HEK293 (cell line): ENCODE measurements at regions not wholly inside any gene's neighbourhood (a gene's known extent, or its start where the extent isn't known, plus 50 kb on each side); places are given as distances from the start of the nearest gene placed in this dataset.
"Not testable (repeated sequence)": the region's sequence is repeated elsewhere in the genome, so short reads cannot be mapped to it uniquely, and the experiment has no call there.

ENCODE experiments used
- CTCF ChIA-PET: fragments of 350-600 bp; formaldehyde crosslinking; extraction: SDS; loops from one replicate; lab custom pipeline; 2021; ENCODE audit warnings: antibody characterized with exemption; lab: Yijun Ruan, JAX
- POLR2A ChIA-PET: fragments of 300-600 bp; formaldehyde crosslinking; extraction: SDS; loops from one replicate; lab custom pipeline; 2020; ENCODE audit warnings: antibody characterized with exemption, inconsistent platforms; lab: Yijun Ruan, JAX
- H3K27ac ChIP-seq: fragments of 200-500 bp; sonication (Bioruptor generic); 2 replicates; pipeline ENCODE4 v1.5.1; 2014; ENCODE audit warnings: low read depth, low read length, control low read depth, inconsistent platforms; ENCODE audit errors: extremely low read depth
- H3K36me3 ChIP-seq, 2 experiments: fragments of 200-500 bp in 1 of 2; sonication (Bioruptor generic) in 1 of 2; 1 replicate in 1 of 2; 2 replicates in 1 of 2; pipeline ENCODE4 v1.5.1; 2014 to 2017; ENCODE audit warnings: inconsistent platforms in 2 of 2, low read length in 2 of 2; ENCODE audit not compliant: control insufficient read depth in 2 of 2, insufficient read depth in 1 of 2
- H3K4me1 ChIP-seq: fragments of 200-500 bp; sonication (Bioruptor generic); 2 replicates; pipeline ENCODE4 v1.5.1; 2014; ENCODE audit warnings: mild to moderate bottlenecking, low read length, inconsistent platforms; ENCODE audit not compliant: control insufficient read depth, insufficient read depth
- H3K4me3 ChIP-seq: 2 replicates; pipeline ENCODE4 v1.5.1; 2011; ENCODE audit warnings: low read depth, mild to moderate bottlenecking, control low read depth, low read length, moderate library complexity
- H3K9me3 ChIP-seq: fragments of 200-500 bp; sonication (Bioruptor generic); 2 replicates; pipeline ENCODE4 v1.5.1; 2014; ENCODE audit warnings: low read depth, low read length, inconsistent platforms; ENCODE audit not compliant: control insufficient read depth, insufficient read depth
- KLF8 ChIP-seq: fragments of 450-650 bp; formaldehyde crosslinking; IDR thresholded peaks from 2 replicates; pipeline ENCODE4 v1.5.1; 2016; ENCODE audit warnings: missing biosample characterization, missing genetic modification characterization
- RBAK ChIP-seq: fragments of 450-650 bp; formaldehyde crosslinking; IDR thresholded peaks from 2 replicates; pipeline ENCODE4 v1.5.1; 2016; ENCODE audit warnings: missing biosample characterization, missing genetic modification characterization
- ZBTB48 ChIP-seq: fragments of 450-650 bp; formaldehyde crosslinking; IDR thresholded peaks from 2 replicates; pipeline ENCODE4 v1.5.1; 2016; ENCODE audit warnings: missing biosample characterization, missing genetic modification characterization
- ZNF2 ChIP-seq: fragments of 450-650 bp; formaldehyde crosslinking; IDR thresholded peaks from 2 replicates; pipeline ENCODE4 v1.5.1; 2016; ENCODE audit warnings: missing biosample characterization, missing genetic modification characterization
- ZNF211 ChIP-seq: fragments of 450-650 bp; formaldehyde crosslinking; IDR thresholded peaks from 2 replicates; pipeline ENCODE4 v1.5.1; 2016; ENCODE audit warnings: low read depth, missing biosample characterization, missing genetic modification characterization
- ZNF23 ChIP-seq: fragments of 450-650 bp; formaldehyde crosslinking; IDR thresholded peaks from 2 replicates; pipeline ENCODE4 v1.5.1; 2016; ENCODE audit warnings: missing biosample characterization, missing genetic modification characterization, borderline replicate concordance
- ZNF529 ChIP-seq: fragments of 450-650 bp; formaldehyde crosslinking; IDR thresholded peaks from 2 replicates; pipeline ENCODE4 v1.5.1; 2017; ENCODE audit warnings: missing genetic modification characterization, missing biosample characterization; ENCODE audit not compliant: insufficient replicate concordance
- ZNF560 ChIP-seq: fragments of 450-650 bp; formaldehyde crosslinking; IDR thresholded peaks from 2 replicates; pipeline ENCODE4 v1.5.1; 2017; ENCODE audit warnings: missing biosample characterization, missing genetic modification characterization, borderline replicate concordance
- ZNF571 ChIP-seq: fragments of 450-650 bp; formaldehyde crosslinking; IDR thresholded peaks from 2 replicates; pipeline ENCODE4 v1.5.0; 2017; ENCODE audit warnings: missing biosample characterization, missing genetic modification characterization
- ZNF626 ChIP-seq: fragments of 450-650 bp; sonication (Bioruptor Pico); formaldehyde crosslinking; IDR thresholded peaks from 2 replicates; pipeline ENCODE4 v1.5.1; 2018; ENCODE audit warnings: missing biosample characterization, missing genetic modification characterization, inconsistent platforms
- ZNF629 ChIP-seq: fragments of 450-650 bp; formaldehyde crosslinking; IDR thresholded peaks from 2 replicates; pipeline ENCODE4 v1.5.1; 2017; ENCODE audit warnings: missing biosample characterization, missing genetic modification characterization
- ZNF658 ChIP-seq: fragments of 450-650 bp; formaldehyde crosslinking; IDR thresholded peaks from 2 replicates; pipeline ENCODE4; 2016; ENCODE audit warnings: missing biosample characterization, missing genetic modification characterization
- ZNF664 ChIP-seq: fragments of 450-650 bp; formaldehyde crosslinking; IDR thresholded peaks from 2 replicates; pipeline ENCODE4 v1.5.1; 2016; ENCODE audit warnings: missing biosample characterization, missing genetic modification characterization
- ZNF670 ChIP-seq: fragments of 450-650 bp; formaldehyde crosslinking; IDR thresholded peaks from 2 replicates; pipeline ENCODE4 v1.5.1; 2016; ENCODE audit warnings: missing biosample characterization, missing genetic modification characterization, low read depth
- ZNF777 ChIP-seq: fragments of 450-650 bp; formaldehyde crosslinking; IDR thresholded peaks from 2 replicates; pipeline ENCODE4 v1.5.1; 2017; ENCODE audit warnings: missing biosample characterization, missing genetic modification characterization, borderline replicate concordance
- ZNF792 ChIP-seq: fragments of 450-650 bp; formaldehyde crosslinking; IDR thresholded peaks from 2 replicates; pipeline ENCODE4 v1.5.1; 2016; ENCODE audit warnings: missing biosample characterization, missing genetic modification characterization
- ZSCAN16 ChIP-seq: fragments of 450-650 bp; formaldehyde crosslinking; IDR thresholded peaks from 2 replicates; pipeline ENCODE4 v1.5.1; 2016; ENCODE audit warnings: missing biosample characterization, missing genetic modification characterization
- TF ChIP-seq, protein P1 (sequence below): fragments of 450-650 bp; formaldehyde crosslinking; IDR thresholded peaks from 2 replicates; pipeline ENCODE4 v1.5.1; 2017; ENCODE audit warnings: missing biosample characterization, missing genetic modification characterization
- TF ChIP-seq, protein P2 (sequence below): fragments of 450-650 bp; formaldehyde crosslinking; IDR thresholded peaks from 2 replicates; pipeline ENCODE4 v1.5.1; 2017; ENCODE audit warnings: missing biosample characterization, missing genetic modification characterization
- TF ChIP-seq, protein P3 (sequence below): fragments of 450-650 bp; formaldehyde crosslinking; IDR thresholded peaks from 2 replicates; pipeline ENCODE4 v1.5.1; 2016; ENCODE audit warnings: missing biosample characterization, missing genetic modification characterization
- TF ChIP-seq, protein P4 (sequence below): fragments of 450-650 bp; formaldehyde crosslinking; IDR thresholded peaks from 2 replicates; pipeline ENCODE4 v1.5.1; 2016; ENCODE audit warnings: missing biosample characterization, missing genetic modification characterization

GRCh38 chr2:37576831-37577230 lies 94.6 kb downstream of the CDC42EP3 start:
- Histone ChIP-seq H3K27ac (no peak overlapping the region), H3K4me3 (no peak overlapping the region), H3K36me3 (no peaks in the 10 kb centered on the region), H3K4me1 (no peaks in the 10 kb centered on the region), H3K9me3 (no peaks in the 10 kb centered on the region)
- ChIA-PET POLR2A (no interaction called here), CTCF (no interaction called here)
- TF ChIP-seq ZNF23 (no peak), ZNF2 (tag by site-specific recombination) (no peak), ZNF629 (tag by site-specific recombination) (no peak), RBAK (no peak), ZNF211 (tag by site-specific recombination) (no peak), ZNF664 (tag by site-specific recombination) (no peak), ZNF777 (tag by site-specific recombination) (no peak)
- TF ChIP-seq, protein P1, sequence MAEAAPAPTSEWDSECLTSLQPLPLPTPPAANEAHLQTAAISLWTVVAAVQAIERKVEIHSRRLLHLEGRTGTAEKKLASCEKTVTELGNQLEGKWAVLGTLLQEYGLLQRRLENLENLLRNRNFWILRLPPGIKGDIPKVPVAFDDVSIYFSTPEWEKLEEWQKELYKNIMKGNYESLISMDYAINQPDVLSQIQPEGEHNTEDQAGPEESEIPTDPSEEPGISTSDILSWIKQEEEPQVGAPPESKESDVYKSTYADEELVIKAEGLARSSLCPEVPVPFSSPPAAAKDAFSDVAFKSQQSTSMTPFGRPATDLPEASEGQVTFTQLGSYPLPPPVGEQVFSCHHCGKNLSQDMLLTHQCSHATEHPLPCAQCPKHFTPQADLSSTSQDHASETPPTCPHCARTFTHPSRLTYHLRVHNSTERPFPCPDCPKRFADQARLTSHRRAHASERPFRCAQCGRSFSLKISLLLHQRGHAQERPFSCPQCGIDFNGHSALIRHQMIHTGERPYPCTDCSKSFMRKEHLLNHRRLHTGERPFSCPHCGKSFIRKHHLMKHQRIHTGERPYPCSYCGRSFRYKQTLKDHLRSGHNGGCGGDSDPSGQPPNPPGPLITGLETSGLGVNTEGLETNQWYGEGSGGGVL: no peak
- TF ChIP-seq, protein P2, sequence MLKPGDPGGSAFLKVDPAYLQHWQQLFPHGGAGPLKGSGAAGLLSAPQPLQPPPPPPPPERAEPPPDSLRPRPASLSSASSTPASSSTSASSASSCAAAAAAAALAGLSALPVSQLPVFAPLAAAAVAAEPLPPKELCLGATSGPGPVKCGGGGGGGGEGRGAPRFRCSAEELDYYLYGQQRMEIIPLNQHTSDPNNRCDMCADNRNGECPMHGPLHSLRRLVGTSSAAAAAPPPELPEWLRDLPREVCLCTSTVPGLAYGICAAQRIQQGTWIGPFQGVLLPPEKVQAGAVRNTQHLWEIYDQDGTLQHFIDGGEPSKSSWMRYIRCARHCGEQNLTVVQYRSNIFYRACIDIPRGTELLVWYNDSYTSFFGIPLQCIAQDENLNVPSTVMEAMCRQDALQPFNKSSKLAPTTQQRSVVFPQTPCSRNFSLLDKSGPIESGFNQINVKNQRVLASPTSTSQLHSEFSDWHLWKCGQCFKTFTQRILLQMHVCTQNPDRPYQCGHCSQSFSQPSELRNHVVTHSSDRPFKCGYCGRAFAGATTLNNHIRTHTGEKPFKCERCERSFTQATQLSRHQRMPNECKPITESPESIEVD (tag by site-specific recombination): no peak

DNA sequence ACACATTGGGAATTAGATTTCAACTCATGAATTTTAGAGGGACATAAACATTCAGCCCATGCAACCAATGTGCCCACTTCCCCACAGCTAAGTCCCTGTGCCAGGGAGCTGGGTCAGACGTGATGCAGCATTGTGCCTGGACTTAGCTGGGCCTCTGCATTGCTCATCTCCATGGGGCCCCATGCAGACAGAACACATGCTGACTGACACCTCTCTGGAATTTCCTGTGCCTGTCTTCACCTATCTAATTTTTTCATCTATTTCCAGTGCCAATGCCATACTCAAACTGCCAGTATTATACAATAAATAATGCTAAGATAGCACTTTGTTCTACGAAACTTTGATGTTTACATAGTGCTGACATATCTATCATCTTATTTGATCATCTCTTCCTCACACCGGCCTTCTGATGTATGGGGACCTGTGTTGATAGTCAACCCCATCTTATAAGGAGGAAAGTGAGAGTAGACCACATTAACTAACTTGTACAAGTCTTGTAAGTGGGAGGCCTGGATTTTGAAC lies 92.2 kb downstream of the CDC42EP3 start:
- no peak for TF ChIP-seq ZNF560 (tag by site-specific recombination)
- TF ChIP-seq ZBTB48: no peak
- no peak for TF ChIP-seq KLF8 (tag by site-specific recombination)
- TF ChIP-seq ZNF529 (tag by site-specific recombination): no peak
- TF ChIP-seq, protein P3, sequence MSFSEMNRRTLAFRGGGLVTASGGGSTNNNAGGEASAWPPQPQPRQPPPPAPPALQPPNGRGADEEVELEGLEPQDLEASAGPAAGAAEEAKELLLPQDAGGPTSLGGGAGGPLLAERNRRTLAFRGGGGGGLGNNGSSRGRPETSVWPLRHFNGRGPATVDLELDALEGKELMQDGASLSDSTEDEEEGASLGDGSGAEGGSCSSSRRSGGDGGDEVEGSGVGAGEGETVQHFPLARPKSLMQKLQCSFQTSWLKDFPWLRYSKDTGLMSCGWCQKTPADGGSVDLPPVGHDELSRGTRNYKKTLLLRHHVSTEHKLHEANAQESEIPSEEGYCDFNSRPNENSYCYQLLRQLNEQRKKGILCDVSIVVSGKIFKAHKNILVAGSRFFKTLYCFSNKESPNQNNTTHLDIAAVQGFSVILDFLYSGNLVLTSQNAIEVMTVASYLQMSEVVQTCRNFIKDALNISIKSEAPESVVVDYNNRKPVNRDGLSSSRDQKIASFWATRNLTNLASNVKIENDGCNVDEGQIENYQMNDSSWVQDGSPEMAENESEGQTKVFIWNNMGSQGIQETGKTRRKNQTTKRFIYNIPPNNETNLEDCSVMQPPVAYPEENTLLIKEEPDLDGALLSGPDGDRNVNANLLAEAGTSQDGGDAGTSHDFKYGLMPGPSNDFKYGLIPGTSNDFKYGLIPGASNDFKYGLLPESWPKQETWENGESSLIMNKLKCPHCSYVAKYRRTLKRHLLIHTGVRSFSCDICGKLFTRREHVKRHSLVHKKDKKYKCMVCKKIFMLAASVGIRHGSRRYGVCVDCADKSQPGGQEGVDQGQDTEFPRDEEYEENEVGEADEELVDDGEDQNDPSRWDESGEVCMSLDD (tag by site-specific recombination): no peak
- no peak for TF ChIP-seq ZNF571 (tag by site-specific recombination)
- no peak for TF ChIP-seq ZSCAN16 (tag by site-specific recombination)
- TF ChIP-seq ZNF626 (tag by site-specific recombination): no peak
- TF ChIP-seq ZNF23: no peak
- no peak for TF ChIP-seq ZNF670 (tag by site-specific recombination)
- TF ChIP-seq, protein P4, sequence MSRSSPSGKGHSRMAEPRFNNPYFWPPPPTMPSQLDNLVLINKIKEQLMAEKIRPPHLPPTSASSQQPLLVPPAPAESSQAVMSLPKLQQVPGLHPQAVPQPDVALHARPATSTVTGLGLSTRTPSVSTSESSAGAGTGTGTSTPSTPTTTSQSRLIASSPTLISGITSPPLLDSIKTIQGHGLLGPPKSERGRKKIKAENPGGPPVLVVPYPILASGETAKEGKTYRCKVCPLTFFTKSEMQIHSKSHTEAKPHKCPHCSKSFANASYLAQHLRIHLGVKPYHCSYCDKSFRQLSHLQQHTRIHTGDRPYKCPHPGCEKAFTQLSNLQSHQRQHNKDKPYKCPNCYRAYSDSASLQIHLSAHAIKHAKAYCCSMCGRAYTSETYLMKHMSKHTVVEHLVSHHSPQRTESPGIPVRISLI (tag by site-specific recombination): no peak
- TF ChIP-seq ZNF658 (tag by site-specific recombination): no peak
- TF ChIP-seq ZNF792 (tag by site-specific recombination): no peak
- TF ChIP-seq ZNF2 (tag by site-specific recombination): no peak
- CTCF ChIA-PET: interaction anchor here (0.7 kb wide), 1 partner anchor 536 kb away, joined by 3 read pairs; no protein-coding TSS in a partner anchor
- POLR2A ChIA-PET: no interaction called here
- H3K27ac ChIP-seq: no peak overlapping the region
- no peak overlapping the region for H3K4me3 ChIP-seq
- H3K4me1 ChIP-seq: no peaks in the 10 kb centered on the region
- H3K36me3 ChIP-seq: no peaks in the 10 kb centered on the region
- no peaks in the 10 kb centered on the region for H3K9me3 ChIP-seq

DNA sequence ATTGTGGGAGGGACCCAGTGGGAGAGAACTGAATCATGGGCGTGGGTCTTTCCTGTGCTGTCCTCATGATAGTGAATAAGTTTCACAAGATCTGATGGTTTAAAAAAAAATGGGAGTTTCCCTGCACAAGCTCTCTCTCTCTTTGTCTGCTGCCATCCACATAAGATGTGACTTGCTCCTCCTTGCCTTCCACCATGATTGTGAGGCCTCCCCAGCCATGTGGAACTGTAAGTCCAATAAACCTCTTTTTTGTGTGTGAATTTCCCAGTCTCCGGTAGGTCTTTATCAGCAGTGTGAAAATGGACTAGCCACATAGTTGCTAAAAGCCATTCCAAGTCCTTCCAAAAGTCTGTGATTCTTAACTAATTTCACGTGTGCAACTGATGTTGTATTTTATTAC lies 91.5 kb downstream of the CDC42EP3 start:
- H3K36me3 ChIP-seq, POLR2A ChIA-PET, H3K4me3 ChIP-seq, H3K27ac ChIP-seq, H3K4me1 ChIP-seq, H3K9me3 ChIP-seq, CTCF ChIA-PET: not testable (repeated sequence)
